CD4-positive, alpha-beta T cell treated with Interleukin-17A for 1 hour (primary cell): ENCODE measurements at regions not wholly inside any gene's neighbourhood (a gene's known extent, or its start where the extent isn't known, plus 50 kb on each side); places are given as distances from the start of the nearest gene placed in this dataset.

Experiments
- DNase-seq: peaks from one replicate; pipeline ENCODE4 v3.0.0-alpha.2; 2020

- no peak for DNase-seq
Measured at GRCh38 chr3:31157047-31157694, 262.7 kb upstream of the GADL1 start.

- DNase-seq: no peak
Measured at GRCh38 chr3:31157893-31158620, 263.6 kb upstream of the GADL1 start.

GRCh38 chr3:31159331-31160039, 265.0 kb upstream of the GADL1 start:
- no peak for DNase-seq

- DNase-seq: no peak
Measured at GRCh38 chr3:31161889-31162288, 267.4 kb upstream of the GADL1 start.

- DNase-seq: no peak
Measured at GRCh38 chr3:31164381-31164780, 269.9 kb upstream of the GADL1 start.

GRCh38 chr3:31165399-31165860, 271.0 kb upstream of the GADL1 start:
- no peak for DNase-seq

- no peak for DNase-seq
Measured at GRCh38 chr3:31166249-31166885, 271.9 kb upstream of the GADL1 start.

GRCh38 chr3:31167666-31168065, 273.2 kb upstream of the GADL1 start:
- no peak for DNase-seq

- no peak for DNase-seq
Measured at GRCh38 chr3:31170932-31171670, 276.6 kb upstream of the GADL1 start.

- no peak for DNase-seq
Measured at GRCh38 chr3:31172336-31172735, 277.9 kb upstream of the GADL1 start.

- DNase-seq: no peak
Measured at GRCh38 chr3:31173118-31173718, 278.8 kb upstream of the GADL1 start.

- DNase-seq: no peak
Measured at GRCh38 chr3:31174079-31174478, 279.6 kb upstream of the GADL1 start.

- DNase-seq: no peak
Measured at GRCh38 chr3:31176045-31176444, 281.6 kb upstream of the GADL1 start.

GRCh38 chr3:31178467-31178866, 284.0 kb upstream of the GADL1 start:
- no peak for DNase-seq

- no peak for DNase-seq
Measured at GRCh38 chr3:31179768-31180167, 285.3 kb upstream of the GADL1 start.

- DNase-seq: no peak
Measured at GRCh38 chr3:31180274-31180673, 285.8 kb upstream of the GADL1 start.

- DNase-seq: no peak
Measured at GRCh38 chr3:31181661-31182060, 287.2 kb upstream of the GADL1 start.

GRCh38 chr3:31182661-31183060, 288.2 kb upstream of the GADL1 start:
- no peak for DNase-seq

GRCh38 chr3:31184261-31185061, 290.0 kb upstream of the GADL1 start:
- DNase-seq: no peak

GRCh38 chr3:31185062-31185357, 290.5 kb upstream of the GADL1 start:
- DNase-seq: no peak

GRCh38 chr3:31186041-31186440, 291.6 kb upstream of the GADL1 start:
- DNase-seq: no peak

GRCh38 chr3:31187380-31187779, 292.9 kb upstream of the GADL1 start:
- DNase-seq: no peak
